ENCODE measurements at regions not wholly inside any gene's neighbourhood (a gene's known extent, or its start where the extent isn't known, plus 50 kb on each side); places are given as distances from the start of the nearest gene placed in this dataset.

DNA sequence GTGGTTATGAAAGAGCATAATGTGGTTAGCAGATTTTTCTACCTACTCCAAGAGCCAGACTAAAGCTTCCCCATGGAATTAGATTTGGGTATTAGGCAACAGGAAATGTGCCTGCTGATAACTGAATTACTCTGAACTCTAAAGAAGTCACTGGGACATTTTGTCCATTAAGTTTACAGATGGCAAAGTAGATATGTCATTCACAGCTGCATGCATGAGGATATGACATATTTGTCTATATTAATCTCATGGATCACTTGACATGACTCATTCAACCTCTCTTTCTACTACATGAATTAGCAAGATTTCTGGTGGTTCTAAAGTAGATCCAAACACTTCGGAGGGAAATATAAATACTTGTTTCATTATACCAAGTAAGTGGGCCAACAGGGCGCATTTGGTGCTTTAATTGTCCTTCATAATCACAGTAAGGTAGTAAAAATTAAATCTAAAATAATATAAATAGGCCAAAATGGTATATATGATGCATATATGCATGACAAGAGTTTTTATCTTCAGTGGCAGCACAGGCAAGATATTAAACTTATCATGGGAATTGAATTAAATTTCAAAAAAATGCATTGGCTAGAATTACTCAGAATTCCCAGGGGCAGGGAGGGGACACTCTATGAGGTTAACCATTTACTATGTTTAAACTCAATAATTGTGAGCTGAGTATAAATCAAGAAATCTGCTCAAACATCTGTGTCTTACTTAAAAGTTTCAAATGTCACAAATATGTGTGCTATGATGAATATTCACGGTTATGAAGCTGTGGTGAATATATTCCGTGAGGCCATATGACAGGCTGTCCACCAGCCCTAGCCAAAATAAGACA is 365.3 kb upstream of the KCNMB2 start:
- TF ChIP-seq, protein P1, sequence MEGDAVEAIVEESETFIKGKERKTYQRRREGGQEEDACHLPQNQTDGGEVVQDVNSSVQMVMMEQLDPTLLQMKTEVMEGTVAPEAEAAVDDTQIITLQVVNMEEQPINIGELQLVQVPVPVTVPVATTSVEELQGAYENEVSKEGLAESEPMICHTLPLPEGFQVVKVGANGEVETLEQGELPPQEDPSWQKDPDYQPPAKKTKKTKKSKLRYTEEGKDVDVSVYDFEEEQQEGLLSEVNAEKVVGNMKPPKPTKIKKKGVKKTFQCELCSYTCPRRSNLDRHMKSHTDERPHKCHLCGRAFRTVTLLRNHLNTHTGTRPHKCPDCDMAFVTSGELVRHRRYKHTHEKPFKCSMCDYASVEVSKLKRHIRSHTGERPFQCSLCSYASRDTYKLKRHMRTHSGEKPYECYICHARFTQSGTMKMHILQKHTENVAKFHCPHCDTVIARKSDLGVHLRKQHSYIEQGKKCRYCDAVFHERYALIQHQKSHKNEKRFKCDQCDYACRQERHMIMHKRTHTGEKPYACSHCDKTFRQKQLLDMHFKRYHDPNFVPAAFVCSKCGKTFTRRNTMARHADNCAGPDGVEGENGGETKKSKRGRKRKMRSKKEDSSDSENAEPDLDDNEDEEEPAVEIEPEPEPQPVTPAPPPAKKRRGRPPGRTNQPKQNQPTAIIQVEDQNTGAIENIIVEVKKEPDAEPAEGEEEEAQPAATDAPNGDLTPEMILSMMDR (conservative IDR thresholded peaks at IDR 0.05; ENCODE audit: low read depth): no peak
- CTCF ChIA-PET: interaction anchor here (0.6 kb wide), 1 partner anchor 368 kb away, joined by 3 read pairs; no protein-coding TSS in a partner anchor
- H3K27ac ChIP-seq: no peak overlapping the region
- DNase-seq (ENCODE audit: low spot score): peak; percentile 47
- POLR2A ChIA-PET (ENCODE audit: low non-redundant PET): no interaction called here

DNA sequence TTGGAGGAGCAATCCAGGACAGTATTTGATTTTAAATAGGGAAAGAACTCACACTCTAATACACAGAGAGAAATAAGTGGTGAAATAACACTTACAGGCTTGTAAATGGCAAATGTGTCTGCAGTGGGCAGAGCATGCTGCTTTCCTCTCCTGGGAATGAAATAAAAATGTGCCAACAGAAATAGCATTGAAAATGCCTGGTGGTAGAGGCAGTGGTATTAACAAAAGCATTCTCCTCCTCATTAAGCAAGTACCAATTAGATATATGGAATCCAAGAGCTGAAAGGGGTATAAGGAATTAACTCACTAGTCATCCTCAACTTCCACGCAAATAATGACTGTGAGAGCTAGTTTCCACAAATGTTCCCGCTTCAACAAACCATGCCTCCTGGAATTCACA is 364.1 kb upstream of the KCNMB2 start:
- DNase-seq (ENCODE audit: low spot score): no peak
- CTCF ChIA-PET: no interaction called here
- no peak overlapping the region for H3K27ac ChIP-seq
- POLR2A ChIA-PET (ENCODE audit: low non-redundant PET): no interaction called here
- TF ChIP-seq, protein P1 (conservative IDR thresholded peaks at IDR 0.05; ENCODE audit: low read depth): no peak

DNA sequence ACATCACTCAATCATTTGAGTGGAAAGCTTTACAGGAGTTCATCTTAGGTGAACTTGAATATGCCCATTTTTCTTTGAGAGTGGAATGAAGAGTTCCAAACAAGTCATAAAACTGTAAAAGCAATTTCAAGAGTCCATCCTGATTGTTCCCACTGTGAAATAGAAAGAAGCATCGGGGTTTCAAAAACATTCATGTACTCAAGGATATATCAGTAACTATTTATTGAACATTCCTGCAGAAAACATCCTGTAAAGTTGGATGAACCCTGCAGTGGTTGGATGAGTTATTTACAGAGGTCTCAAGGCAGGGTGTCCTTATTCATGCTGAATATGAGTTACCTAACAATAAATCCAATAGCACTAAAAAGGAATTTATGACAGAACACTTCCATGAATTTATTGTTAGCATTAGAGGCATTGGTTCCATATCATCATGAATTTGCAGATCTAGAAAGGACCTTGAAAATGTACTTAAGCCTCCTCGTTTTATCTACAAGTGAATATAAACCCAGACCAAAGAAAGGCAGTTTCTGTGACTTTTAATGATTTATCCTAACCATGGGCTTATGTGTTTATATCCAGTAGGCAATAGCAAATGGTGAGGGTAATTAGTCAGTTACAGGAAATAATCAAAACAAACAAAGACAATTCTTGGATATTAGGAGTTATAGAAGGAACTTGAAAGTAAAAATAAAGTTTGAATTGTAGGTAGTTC is 361.9 kb upstream of the KCNMB2 start:
- no peak overlapping the region for H3K27ac ChIP-seq
- TF ChIP-seq, protein P1 (conservative IDR thresholded peaks at IDR 0.05; ENCODE audit: low read depth): no peak
- DNase-seq (ENCODE audit: low spot score): no peak
- ChIA-PET POLR2A (ENCODE audit: low non-redundant PET) (no interaction called here), CTCF (no interaction called here)

DNA sequence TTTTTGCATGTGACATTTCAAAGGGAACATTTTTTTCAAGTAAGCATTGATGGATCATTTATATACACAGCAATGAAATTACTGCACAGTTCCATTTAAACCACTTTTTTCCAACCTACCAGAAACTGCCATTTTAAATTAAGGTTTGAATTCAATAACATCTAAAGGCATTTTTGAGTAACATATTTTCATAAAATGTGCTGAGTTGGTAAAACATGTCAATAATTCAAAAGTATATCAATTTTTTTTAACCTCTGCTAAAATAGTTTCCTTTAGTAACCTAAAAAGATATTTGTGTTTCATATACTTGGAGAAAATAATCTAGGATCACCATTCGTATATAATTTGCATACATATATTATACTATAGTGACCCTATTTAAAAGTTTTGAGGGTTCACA is 355.1 kb upstream of the KCNMB2 start:
- DNase-seq (ENCODE audit: low spot score): no peak
- ChIA-PET POLR2A (ENCODE audit: low non-redundant PET) (no interaction called here), CTCF (no interaction called here)
- no peak overlapping the region for H3K27ac ChIP-seq
- TF ChIP-seq, protein P1 (conservative IDR thresholded peaks at IDR 0.05; ENCODE audit: low read depth): no peak

DNA sequence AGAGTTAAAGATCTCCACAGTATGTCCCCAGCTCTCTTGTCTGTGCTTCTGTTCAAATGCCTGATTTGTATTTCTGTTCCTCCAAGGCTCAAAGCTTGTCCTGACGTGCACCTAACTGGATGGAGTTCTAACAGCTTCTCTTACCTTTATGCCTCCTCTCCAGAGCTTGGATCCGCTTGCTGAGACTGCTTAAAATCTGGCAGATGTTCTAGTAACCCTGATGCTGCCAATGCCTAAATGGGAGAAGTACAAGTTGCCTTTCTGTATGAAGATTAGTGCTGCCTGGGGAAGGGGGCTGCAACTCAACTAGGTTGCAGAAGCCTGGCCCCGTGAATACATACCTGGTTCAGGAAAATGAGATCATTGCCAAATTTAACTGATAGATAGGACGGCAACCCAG is 354.5 kb upstream of the KCNMB2 start:
- TF ChIP-seq, protein P1 (conservative IDR thresholded peaks at IDR 0.05; ENCODE audit: low read depth): no peak
- DNase-seq (ENCODE audit: low spot score): no peak
- no peak overlapping the region for H3K27ac ChIP-seq
- POLR2A ChIA-PET (ENCODE audit: low non-redundant PET): no interaction called here
- CTCF ChIA-PET: no interaction called here

DNA sequence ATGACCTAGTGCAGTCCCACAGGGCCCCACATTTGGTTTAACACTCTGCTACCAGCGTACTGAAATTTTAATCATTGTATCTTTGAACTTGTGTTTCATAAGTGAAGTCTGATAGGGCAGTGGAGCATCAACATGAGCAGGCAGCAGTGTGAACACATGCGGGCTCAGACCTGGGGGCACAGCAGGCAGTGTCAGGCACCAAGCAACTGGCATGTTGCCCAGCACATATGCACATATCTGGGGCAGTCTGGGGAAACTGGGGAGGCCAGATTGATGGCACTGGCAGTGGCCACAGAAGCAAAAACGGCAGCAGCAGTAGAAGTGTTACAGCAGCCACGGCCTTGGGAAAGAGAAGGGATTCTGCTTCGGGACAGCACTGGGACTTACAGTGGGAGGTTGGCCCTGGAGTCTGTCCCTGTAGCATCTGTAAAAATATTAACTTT is 353.9 kb upstream of the KCNMB2 start:
- DNase-seq (ENCODE audit: low spot score): no peak
- TF ChIP-seq, protein P1 (conservative IDR thresholded peaks at IDR 0.05; ENCODE audit: low read depth): no peak
- no peak overlapping the region for H3K27ac ChIP-seq
- ChIA-PET POLR2A (ENCODE audit: low non-redundant PET) (no interaction called here), CTCF (no interaction called here)

All from RWPE1 (cell line).